ENCODE measurements at regions not wholly inside any gene's neighbourhood (a gene's known extent, or its start where the extent isn't known, plus 50 kb on each side); places are given as distances from the start of the nearest gene placed in this dataset.

DNA sequence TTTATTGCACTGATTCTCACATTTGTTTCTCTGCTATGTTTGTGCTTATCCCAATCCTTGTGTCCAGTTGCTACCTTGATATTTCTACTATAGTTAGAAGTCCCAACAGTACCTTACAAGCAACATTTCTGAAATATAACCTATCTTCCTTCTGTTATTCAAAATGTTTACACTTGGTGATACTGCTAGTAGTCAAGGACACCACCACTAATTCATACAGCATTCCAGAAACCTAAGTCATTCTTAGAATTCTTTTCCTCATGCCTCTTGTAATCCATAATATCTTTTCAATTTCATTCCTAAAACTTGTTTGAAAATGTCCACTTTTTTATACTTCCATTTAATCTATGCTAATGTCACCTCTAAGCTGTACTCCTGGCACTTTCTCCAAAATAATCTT is 2132.1 kb downstream of the NCAM2 start:
- no peak overlapping the region for H3K56ac ChIP-seq (replicated peaks; ENCODE audit: insufficient read length, low read depth, low read length)
- H2AK5ac ChIP-seq (ENCODE audit: low read depth, low read length) = no peak overlapping the region
- H3K4me3 ChIP-seq (ENCODE audit: extremely low read depth in 1 of 4, insufficient read depth in 2 of 4, low read depth in 3 of 4, low read length in 4 of 4) = no peak overlapping the region
- ChIA-PET POLR2A (ENCODE audit: partially characterized antibody) (no interaction called here), CTCF (ENCODE audit: partially characterized antibody) (interaction anchor here (1.0 kb wide), 1 partner anchor 14 kb away, joined by 3 read pairs; no protein-coding TSS in a partner anchor)
- H2AFZ ChIP-seq (ENCODE audit: low read length) = no peak overlapping the region
- H2BK12ac ChIP-seq (ENCODE audit: low read depth, low read length) = no peak overlapping the region
- no peaks in the 10 kb centered on the region; a peak in 1 of 4 replicates for H3K9me3 ChIP-seq (ENCODE audit: insufficient read depth in 2 of 2, low read depth in 1 of 2, low read length in 1 of 2)
- no peaks in the 10 kb centered on the region for H3K79me2 ChIP-seq (ENCODE audit: control insufficient read depth in 1 of 2, insufficient read depth in 2 of 2, low read length in 2 of 2)
- H2BK15ac ChIP-seq (ENCODE audit: low read length) = no peak overlapping the region
- no peaks in the 10 kb centered on the region for H3K4me1 ChIP-seq (replicated peaks in 1 of 4; ENCODE audit: control insufficient read depth in 3 of 4, insufficient read depth in 4 of 4, low read length in 3 of 4)
- no peak overlapping the region for H3K23ac ChIP-seq (ENCODE audit: insufficient read length)
- H3K36me3 ChIP-seq (ENCODE audit: control insufficient read depth in 2 of 4, insufficient read depth in 4 of 4, low read length in 3 of 4) = no peaks in the 10 kb centered on the region
- H3K27ac ChIP-seq (ENCODE audit: low read depth, low read length) = no peak overlapping the region
- H3K14ac ChIP-seq (ENCODE audit: insufficient read length) = no peak overlapping the region
- H2BK20ac ChIP-seq (ENCODE audit: low read length) = no peak overlapping the region
- TF ChIP-seq HDAC2 (IDR thresholded peaks at IDR 0.05; ENCODE audit: borderline replicate concordance in 1 of 2, low read depth in 2 of 2, low read length in 2 of 2) = no peak
- TF ChIP-seq POU5F1 (IDR thresholded peaks at IDR 0.05; ENCODE audit: low read depth, low read length) = no peak
- FAIRE-seq (no peak), DNase-seq (ENCODE audit: low read depth in 1 of 2, low spot score in 2 of 2) (no peak)
- no peaks in the 10 kb centered on the region for H3K23me2 ChIP-seq (ENCODE audit: low read depth, low read length)
- no peak overlapping the region for H3K4me2 ChIP-seq (ENCODE audit: insufficient read depth in 1 of 2, low read depth in 2 of 2, low read length in 2 of 2)
- no peak overlapping the region for H4K8ac ChIP-seq (ENCODE audit: extremely low read depth, insufficient read depth, low read length)
- H3K18ac ChIP-seq (ENCODE audit: extremely low read depth, low read length) = no peak overlapping the region
- no peaks in the 10 kb centered on the region for H3K27me3 ChIP-seq (replicated peaks in 1 of 4; ENCODE audit: control insufficient read depth in 3 of 4, extremely low read depth in 1 of 4, insufficient read depth in 3 of 4, low read length in 3 of 4)
- H4K20me1 ChIP-seq (replicated peaks in 1 of 2; ENCODE audit: control insufficient read depth in 1 of 2, insufficient read depth in 2 of 2, low read length in 2 of 2) = no peaks in the 10 kb centered on the region
- no peak overlapping the region for H3K9ac ChIP-seq (replicated peaks in 1 of 4; ENCODE audit: extremely low read depth in 1 of 4, low read depth in 3 of 4, low read length in 3 of 4)
- no peak overlapping the region for H4K5ac ChIP-seq (ENCODE audit: insufficient read length, low read depth, low read length)
- no peak overlapping the region for H3K4ac ChIP-seq (replicated peaks; ENCODE audit: insufficient read length, low read depth, low read length)
- no peak overlapping the region for H2BK120ac ChIP-seq (replicated peaks; ENCODE audit: low read depth, low read length)
- no peak overlapping the region for H4K91ac ChIP-seq (replicated peaks; ENCODE audit: insufficient read length, low read length)
- no peaks in the 10 kb centered on the region for H3K79me1 ChIP-seq (ENCODE audit: low read depth, low read length)
- no peak overlapping the region for H2BK5ac ChIP-seq (ENCODE audit: low read depth, low read length)

Measured in H1 (cell line).